Gastrocnemius medialis (tissue), 4 donors: ENCODE measurements at regions not wholly inside any gene's neighbourhood (a gene's known extent, or its start where the extent isn't known, plus 50 kb on each side); places are given as distances from the start of the nearest gene placed in this dataset.

ENCODE experiments used
- CTCF ChIP-seq, 5 experiments: fragments of 450-650 bp in 3 of 5; fragments of 200-600 bp in 2 of 5; sonication (generic) in 2 of 5; IDR thresholded peaks in 4 of 5; conservative IDR thresholded peaks in 1 of 5; 1 replicate in 4 of 5; 2 replicates in 1 of 5; pipeline ENCODE4 v1.5.1; 2016 to 2019; ENCODE audit warnings: antibody characterized with exemption in 5 of 5, mild to moderate bottlenecking in 3 of 5, moderate library complexity in 3 of 5
- POLR2A ChIP-seq, 2 donors: fragments of 450-650 bp; IDR thresholded peaks; one replicate each; pipeline ENCODE4 v1.6.1; 2017; ENCODE audit warnings: antibody characterized with exemption in 2 of 2, mild to moderate bottlenecking in 2 of 2, moderate library complexity in 2 of 2

- TF ChIP-seq CTCF (IDR thresholded peaks at IDR 0.05 in 4 of 5, conservative IDR thresholded peaks at IDR 0.05 in 1 of 5) (no peak), POLR2A (IDR thresholded peaks at IDR 0.05) (no peak)
Observed at GRCh38 chr5:68441309-68442073, 225.9 kb downstream of the PIK3R1 start.
